ENCODE measurements at regions not wholly inside any gene's neighbourhood (a gene's known extent, or its start where the extent isn't known, plus 50 kb on each side); places are given as distances from the start of the nearest gene placed in this dataset.

DNA sequence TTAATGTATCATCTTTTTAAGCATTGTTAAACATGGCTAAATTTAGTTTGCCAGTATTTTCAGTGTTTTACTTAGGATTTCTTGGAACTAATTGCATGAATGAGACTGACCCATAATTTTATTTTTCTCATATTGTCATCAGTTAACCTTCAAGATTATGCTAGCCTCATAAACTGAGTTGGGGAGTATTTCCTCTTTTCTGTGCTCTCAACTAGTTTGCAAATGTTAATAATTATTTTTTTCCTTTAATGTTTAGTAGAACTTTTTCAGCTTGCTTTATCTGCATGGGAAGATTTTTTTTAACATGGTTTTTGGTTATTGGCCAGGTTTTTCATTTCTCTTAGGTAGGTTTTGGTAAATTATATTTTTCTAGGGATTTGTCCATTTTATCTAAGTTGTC lies 235.4 kb upstream of the SESN3 start:
- no peak for DNase-seq

- DNase-seq: no peak
Measured at GRCh38 chr11:95465887-95466286, 234.9 kb upstream of the SESN3 start.

DNA sequence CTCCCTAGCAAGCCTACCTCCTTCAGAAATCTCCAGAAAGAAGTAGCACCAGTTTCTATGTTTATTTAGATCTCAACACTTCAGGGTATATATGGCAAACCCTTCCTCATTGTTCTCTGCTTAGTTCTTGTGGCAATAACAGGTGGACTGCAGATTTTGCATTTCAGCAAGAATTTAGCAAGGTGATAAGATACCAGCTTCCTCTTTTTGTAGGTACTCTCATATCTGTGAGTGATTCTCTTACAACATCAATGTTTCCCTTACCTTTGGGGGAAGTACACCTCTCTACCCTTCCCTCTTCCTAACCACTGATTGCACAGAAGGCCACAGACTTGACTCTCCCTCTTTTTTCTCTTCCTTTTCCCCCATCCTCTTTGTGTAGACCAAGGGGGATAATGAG lies 230.9 kb upstream of the SESN3 start:
- no peak for DNase-seq

GRCh38 chr11:95461348-95461747 lies 230.3 kb upstream of the SESN3 start:
- DNase-seq: no peak

DNA sequence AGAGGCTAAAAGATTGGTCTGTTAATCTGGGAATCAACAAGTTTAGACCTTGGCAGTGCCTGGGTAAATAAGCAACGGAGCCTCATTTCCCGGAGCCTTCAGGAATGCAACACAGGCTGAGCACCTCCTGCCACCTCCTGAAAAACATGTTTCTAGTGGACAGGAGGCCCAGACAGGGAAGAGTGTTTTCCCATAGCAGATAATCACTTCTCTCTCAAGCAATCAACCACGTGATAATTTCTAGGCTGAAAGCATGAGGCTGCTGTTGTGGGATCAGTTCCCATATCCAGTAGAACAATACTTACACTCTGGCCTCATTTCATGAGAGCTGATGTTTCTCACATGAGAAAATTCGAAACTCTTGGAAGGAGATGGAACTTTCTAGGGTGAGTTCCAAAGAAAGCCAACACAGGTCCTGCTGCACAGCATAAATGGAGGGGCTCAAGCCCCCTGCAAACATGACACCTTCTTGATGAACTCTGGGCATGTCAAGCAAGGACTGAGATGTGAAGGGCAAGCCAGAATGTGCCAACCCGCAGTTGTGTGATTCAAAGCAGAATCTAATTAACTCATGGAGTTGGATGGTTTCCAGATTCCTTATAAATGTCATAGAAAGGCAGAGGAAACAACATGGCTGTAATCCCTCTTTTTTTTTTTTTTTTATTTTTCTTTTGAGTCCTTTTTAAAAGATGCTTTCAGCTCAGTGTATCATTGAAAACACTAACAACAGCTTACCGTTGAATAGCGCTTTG lies 228.5 kb upstream of the SESN3 start:
- no peak for DNase-seq

DNA sequence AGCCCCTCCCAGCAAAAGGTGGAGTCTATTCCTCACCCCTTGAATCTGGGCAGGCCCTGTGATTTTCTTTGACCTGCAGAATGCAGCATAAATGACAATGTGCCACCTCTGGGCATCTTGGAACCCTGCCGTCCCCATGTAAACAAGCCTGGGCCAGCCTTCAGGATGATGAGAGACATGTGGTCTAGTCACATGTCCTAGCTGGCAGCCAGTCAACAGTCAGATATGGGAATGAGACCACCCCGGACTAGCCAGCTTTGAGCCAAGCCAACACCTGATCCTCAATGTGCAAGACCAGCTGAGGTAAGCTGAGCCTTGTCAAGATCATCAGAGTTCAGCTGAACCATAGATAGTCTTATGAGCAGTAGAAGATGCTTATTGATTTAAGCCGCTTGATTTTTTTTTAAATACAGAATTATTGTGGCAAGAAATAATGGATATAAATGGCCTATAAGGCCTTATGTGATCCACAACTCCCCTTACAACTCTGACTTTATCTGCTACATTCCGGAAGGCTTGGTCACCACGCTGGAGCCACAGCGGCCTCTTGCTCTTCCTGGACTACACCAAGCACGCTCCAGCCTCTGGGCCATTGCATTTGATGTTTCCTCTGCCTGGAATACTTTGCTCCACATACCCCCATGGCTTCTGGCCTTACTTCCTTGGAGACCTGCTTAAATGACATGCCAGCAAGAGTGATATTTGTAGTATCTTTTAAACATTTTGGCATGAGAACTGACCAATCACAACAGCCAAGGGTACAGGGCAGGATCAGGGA lies 225.9 kb upstream of the SESN3 start:
- no peak for DNase-seq

- no peak for DNase-seq
Measured at GRCh38 chr11:95455228-95455970, 224.4 kb upstream of the SESN3 start.

DNA sequence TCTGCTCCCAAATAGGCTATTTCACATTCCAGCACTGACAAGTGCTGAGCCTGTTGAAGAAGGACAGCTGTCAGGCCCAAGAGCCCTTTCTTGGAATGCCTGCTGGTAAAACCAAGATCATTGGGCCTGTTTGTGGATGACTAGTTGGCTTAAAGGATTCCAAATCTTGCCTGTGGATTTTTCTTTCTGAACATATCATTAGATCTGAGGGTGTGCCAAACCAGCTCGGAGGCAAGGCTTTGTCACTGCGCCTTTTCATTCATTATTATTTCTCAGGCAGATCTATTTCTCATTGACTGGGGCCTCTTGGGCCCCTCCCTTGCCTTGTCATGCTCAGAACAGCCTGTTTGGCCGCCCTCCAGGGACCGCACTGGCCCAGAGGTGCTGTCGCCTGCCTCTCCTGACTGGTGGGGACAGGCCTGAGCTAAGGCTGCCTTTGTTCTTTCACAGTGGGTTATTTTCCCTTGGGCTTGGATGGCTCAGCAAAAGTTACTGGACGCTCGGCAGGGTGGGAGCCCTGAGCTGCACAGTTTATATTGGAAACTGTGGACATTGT lies 222.7 kb upstream of the SESN3 start:
- no peak for DNase-seq

GRCh38 chr11:95451682-95452081 lies 220.7 kb upstream of the SESN3 start:
- no peak for DNase-seq

DNA sequence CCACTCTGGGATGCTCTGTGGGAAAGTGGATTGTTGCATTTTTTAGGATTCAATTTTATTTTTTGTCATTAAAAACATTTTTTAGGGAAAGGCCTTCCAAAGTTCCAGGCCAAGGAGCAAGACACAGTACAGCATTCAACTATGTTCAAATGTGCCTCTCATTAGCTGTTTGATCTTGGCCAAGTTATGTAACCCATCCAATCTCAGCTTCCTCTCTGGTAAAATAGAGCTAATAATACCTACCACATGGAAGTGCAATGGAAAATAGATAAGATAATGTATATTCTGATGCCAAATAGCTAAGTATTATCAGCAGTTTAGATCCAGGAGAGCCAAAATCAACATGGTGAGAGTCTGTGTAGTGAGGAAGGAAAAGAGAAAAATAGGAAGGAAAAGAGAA lies 220.3 kb upstream of the SESN3 start:
- DNase-seq: no peak

GRCh38 chr11:95450547-95451123 lies 219.6 kb upstream of the SESN3 start:
- no peak for DNase-seq

DNA sequence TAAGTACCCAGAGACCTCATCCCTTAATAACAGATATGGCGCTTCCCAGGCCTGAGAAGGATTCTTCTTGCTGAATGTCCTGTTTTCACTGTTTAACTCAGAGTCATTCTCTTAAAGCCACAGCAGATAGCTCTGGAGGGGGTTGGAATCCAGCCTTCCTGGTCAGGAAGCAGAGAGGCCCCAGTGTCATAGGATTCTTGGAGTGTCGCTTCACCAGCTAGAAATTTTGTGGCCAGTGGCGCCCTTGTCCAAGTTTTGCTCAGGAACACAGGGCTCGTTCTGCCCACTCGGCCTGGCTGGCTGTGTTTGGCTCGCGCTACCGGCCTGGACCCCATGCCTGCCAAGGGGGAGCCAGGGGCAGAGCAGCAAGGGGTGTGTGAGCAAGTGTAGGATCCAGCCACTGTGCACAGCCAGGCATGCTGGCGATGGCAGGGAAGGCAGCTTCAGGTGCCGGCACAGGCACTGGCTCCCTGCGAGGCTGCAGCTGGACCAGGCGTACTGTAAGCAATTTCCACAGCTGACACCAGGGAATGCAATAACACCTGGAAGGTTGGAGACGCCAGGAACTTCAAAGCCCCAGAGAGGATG lies 214.8 kb upstream of the SESN3 start:
- no peak for DNase-seq

GRCh38 chr11:95444309-95445241 lies 213.6 kb upstream of the SESN3 start:
- DNase-seq: no peak

DNA sequence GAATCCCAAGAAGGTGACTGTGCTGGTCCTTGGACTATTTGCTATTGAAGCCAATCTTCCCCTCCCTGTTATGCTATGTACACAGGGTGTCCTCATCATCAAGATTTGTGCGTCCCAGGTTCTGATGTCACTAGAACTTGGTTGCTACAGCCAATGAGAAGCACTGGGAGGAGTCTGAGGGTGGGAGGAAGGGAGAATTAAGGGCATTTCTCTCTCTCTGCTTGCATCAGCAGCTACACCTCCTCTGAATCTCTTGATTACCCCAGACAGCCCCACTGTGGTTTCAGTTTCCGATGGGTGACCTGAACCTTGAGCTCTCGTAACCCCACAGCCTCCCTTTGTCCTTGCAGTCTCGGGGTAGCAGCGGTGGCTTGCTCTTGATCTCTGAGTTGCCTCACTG lies 212.4 kb upstream of the SESN3 start:
- peak; percentile 34 for DNase-seq

GRCh38 chr11:95442531-95443050 lies 211.6 kb upstream of the SESN3 start:
- DNase-seq: no peak

DNA sequence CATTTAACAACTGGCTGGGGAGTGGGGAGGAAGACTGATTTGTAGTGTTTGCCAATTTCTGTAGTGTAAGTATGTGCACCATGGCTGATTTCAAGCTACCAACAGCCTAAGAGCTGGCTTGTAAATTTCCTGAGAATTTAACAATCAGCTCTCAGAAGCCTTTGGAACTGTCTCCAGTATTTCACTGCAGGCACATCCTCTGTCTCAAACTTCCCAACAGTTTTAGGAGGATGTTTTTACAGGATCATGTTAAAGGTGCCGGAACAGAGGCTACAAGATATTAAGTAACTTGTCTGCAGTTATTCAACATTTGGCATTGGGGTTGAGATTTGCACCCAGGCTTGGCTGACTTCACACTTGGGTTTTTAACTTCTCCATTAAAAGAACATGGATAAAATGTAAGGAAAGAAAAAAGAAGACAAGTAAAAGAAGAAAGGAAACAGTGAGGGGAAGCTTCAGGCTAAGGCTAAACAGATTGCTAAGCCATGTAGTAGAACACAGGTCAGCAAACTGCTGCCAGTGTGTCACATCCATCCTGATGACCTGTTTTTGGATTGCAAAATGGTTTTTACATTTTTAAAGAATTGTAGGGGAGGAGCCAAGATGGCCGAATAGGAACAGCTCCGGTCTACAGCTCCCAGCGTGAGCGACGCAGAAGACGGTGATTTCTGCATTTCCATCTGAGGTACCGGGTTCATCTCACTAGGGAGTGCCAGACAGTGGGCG lies 204.8 kb upstream of the SESN3 start:
- no peak for DNase-seq

GRCh38 chr11:95435192-95435591 lies 204.2 kb upstream of the SESN3 start:
- no peak for DNase-seq

DNA sequence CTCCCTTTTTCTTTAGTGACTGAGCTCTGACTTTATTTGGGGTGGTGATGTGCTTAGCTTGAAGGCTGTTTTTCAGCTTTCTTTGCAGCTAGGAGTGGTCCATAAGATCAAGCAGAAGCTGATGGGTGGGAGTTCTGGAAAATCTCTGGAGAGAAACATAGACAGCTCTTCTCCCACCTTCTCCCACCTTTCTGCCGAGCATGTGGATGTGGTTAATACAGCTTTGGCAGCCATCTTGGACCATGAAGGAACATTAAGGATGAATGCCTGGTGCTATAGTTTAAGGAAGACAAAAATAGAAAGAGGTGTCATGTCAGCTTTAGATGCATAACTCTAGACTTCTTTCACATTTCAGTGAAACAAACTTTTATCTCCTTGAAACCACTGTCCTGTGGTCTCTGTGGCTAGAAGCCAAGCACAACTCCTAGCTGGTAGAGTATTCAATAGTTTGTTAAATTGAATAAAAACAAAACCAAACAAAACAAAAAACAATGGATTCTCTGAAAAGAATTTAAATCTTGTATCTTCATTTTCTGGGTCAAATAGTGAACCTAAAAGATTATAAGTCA lies 203.6 kb upstream of the SESN3 start:
- DNase-seq: no peak

GRCh38 chr11:95434009-95434408 lies 203.0 kb upstream of the SESN3 start:
- no peak for DNase-seq
